DOHH2 (cell line): ENCODE measurements at regions not wholly inside any gene's neighbourhood (a gene's known extent, or its start where the extent isn't known, plus 50 kb on each side); places are given as distances from the start of the nearest gene placed in this dataset.

Experiments used
- CTCF ChIP-seq: fragments of 200-600 bp; sonication (generic); IDR thresholded peaks from one replicate; pipeline ENCODE4 v1.5.1; 2014; ENCODE audit warnings: antibody characterized with exemption, mild to moderate bottlenecking, low read depth, low read length; ENCODE audit not compliant: poor library complexity, severe bottlenecking
- EZH2phosphoT487 ChIP-seq: fragments of 200-600 bp; sonication (generic); IDR thresholded peaks from 2 replicates; pipeline ENCODE4 v1.6.1; 2017; ENCODE audit warnings: borderline replicate concordance, mild to moderate bottlenecking, antibody characterized with exemption, low read length, moderate library complexity, mixed read lengths

- TF ChIP-seq CTCF, result no peak
- TF ChIP-seq EZH2phosphoT487, result no peak
These were observed 473.6 kb upstream of the CBLB start for GRCh38 chr3:106342386-106342785.
